ENCODE measurements at regions not wholly inside any gene's neighbourhood (a gene's known extent, or its start where the extent isn't known, plus 50 kb on each side); places are given as distances from the start of the nearest gene placed in this dataset.

DNA sequence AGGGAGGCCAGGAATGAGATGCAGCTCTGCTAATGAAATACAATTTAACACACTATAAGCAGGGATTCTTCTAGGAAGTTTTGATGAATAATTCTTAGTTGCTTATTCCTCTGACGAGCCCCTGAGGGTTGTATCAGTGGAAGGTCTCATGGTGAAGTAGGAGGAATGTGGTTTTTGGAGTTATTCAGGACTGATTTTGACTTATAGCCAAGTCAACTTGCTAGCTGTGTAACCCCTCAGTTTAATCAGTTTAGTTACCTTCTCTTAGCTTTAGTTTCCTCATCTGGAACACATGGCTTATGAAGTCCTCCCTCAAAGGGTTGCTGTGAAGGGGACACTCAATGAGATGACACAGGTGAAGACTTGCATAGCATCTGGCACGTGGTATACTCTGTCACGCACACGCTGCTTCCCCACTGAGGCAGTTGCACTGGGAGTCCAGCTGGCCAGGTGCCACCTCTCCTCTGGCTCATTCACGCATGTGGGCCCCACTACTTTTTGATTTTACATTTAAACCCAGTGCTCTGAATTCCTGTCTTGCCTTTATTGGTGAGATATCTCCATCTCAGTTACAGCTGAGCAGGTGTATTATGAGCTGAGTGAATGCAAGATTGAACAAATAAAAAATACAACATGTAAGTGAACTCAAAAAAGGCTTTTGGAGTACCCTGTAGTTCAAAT, 415.0 kb downstream of the ARHGEF28 start:
- no peaks in the 10 kb centered on the region for H3K36me3 Mint-ChIP-seq (ENCODE audit: low read depth, unreplicated experiment)
- TF ChIP-seq, protein P1, sequence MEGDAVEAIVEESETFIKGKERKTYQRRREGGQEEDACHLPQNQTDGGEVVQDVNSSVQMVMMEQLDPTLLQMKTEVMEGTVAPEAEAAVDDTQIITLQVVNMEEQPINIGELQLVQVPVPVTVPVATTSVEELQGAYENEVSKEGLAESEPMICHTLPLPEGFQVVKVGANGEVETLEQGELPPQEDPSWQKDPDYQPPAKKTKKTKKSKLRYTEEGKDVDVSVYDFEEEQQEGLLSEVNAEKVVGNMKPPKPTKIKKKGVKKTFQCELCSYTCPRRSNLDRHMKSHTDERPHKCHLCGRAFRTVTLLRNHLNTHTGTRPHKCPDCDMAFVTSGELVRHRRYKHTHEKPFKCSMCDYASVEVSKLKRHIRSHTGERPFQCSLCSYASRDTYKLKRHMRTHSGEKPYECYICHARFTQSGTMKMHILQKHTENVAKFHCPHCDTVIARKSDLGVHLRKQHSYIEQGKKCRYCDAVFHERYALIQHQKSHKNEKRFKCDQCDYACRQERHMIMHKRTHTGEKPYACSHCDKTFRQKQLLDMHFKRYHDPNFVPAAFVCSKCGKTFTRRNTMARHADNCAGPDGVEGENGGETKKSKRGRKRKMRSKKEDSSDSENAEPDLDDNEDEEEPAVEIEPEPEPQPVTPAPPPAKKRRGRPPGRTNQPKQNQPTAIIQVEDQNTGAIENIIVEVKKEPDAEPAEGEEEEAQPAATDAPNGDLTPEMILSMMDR (IDR thresholded peaks at IDR 0.05; ENCODE audit: unreplicated experiment), result no peak
- no peak overlapping the region for H3K27ac Mint-ChIP-seq (ENCODE audit: unreplicated experiment)
- H3K27me3 Mint-ChIP-seq (ENCODE audit: unreplicated experiment), result peaks cover 3% of the 10 kb centered on the region
- H3K9me3 Mint-ChIP-seq (ENCODE audit: unreplicated experiment), result no peaks in the 10 kb centered on the region
- H3K4me3 Mint-ChIP-seq (ENCODE audit: unreplicated experiment), result no peak overlapping the region
- H3K4me1 Mint-ChIP-seq (ENCODE audit: unreplicated experiment), result peaks cover 18% of the 10 kb centered on the region
- DNase-seq (ENCODE audit: low spot score), result no peak

DNA sequence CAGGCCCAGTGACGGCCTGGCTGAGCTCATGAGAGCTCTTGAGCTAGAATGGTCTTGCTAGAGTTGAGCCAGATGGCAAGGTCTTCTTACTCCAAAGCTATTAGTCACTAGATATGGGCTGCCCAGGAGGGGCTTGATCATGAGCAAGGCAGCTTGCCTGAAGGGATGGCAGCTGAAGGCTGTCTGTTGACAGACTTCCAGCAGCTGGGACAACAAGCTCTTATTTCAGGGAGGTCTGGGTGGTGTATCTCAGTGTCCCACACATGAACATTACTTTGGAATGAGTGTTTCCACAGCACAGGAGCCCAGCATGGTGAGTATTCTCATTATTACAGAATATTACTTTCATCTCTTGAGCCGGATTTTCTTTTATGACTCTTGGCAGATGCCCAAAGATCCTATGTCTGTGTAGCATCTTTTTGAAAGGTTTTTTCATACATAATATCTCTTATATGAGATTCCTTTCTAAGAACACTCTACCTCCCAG, 414.1 kb downstream of the ARHGEF28 start:
- no peaks in the 10 kb centered on the region for H3K9me3 Mint-ChIP-seq (ENCODE audit: unreplicated experiment)
- TF ChIP-seq, protein P1 (IDR thresholded peaks at IDR 0.05; ENCODE audit: unreplicated experiment), result no peak
- no peaks in the 10 kb centered on the region for H3K36me3 Mint-ChIP-seq (ENCODE audit: low read depth, unreplicated experiment)
- peaks cover 3% of the 10 kb centered on the region for H3K27me3 Mint-ChIP-seq (ENCODE audit: unreplicated experiment)
- H3K27ac Mint-ChIP-seq (ENCODE audit: unreplicated experiment), result no peak overlapping the region
- DNase-seq (ENCODE audit: low spot score), result no peak
- peaks cover 23% of the 10 kb centered on the region for H3K4me1 Mint-ChIP-seq (ENCODE audit: unreplicated experiment)
- no peak overlapping the region for H3K4me3 Mint-ChIP-seq (ENCODE audit: unreplicated experiment)

DNA sequence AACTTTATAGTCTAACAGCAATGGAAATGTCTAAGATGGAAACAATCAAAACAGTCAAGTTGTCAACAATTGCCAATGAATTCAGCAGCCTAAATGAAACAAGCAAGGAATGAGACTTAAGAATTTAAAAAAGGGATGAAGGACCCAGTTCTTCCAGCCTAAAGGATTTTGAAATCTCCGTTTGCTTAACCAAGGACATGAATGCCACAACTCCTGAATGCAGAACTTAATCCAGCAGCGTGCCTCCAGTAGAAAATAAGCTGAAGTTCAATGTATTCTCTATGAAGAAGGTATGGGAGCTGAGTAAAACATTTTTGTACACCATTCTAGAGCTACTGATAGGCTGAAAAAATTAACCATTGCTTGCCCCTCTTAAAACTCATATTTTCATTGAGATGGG, 411.3 kb downstream of the ARHGEF28 start:
- H3K27ac Mint-ChIP-seq (ENCODE audit: unreplicated experiment), result no peak overlapping the region
- peaks cover 16% of the 10 kb centered on the region for H3K4me1 Mint-ChIP-seq (ENCODE audit: unreplicated experiment)
- H3K9me3 Mint-ChIP-seq (ENCODE audit: unreplicated experiment), result no peaks in the 10 kb centered on the region
- H3K27me3 Mint-ChIP-seq (ENCODE audit: unreplicated experiment), result peaks cover 3% of the 10 kb centered on the region
- no peaks in the 10 kb centered on the region for H3K36me3 Mint-ChIP-seq (ENCODE audit: low read depth, unreplicated experiment)
- TF ChIP-seq, protein P1 (IDR thresholded peaks at IDR 0.05; ENCODE audit: unreplicated experiment), result no peak
- no peak overlapping the region for H3K4me3 Mint-ChIP-seq (ENCODE audit: unreplicated experiment)
- DNase-seq (ENCODE audit: low spot score), result no peak

DNA sequence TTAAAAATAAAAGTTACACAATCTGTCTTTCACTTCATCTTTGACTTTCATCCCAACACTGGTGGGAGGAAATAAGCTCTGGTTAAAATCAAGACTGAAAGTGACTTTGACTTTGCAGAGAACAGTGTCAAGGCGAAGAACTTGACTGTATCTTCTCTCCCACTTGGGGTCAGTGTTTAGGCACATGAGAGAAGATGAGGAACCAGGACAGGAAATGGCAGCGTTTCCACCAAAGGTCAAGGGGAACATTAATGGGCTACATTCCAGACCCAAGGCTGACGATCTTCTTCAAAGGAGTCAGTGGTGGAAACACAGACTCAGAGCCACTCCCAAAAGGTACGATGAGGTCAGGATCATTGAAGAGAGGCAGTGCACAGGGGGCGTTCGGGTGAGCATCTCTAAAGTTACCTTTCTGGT, 409.5 kb downstream of the ARHGEF28 start:
- Mint-ChIP-seq H3K27me3 (ENCODE audit: unreplicated experiment) (peaks cover 3% of the 10 kb centered on the region), H3K36me3 (ENCODE audit: low read depth, unreplicated experiment) (no peaks in the 10 kb centered on the region), H3K9me3 (ENCODE audit: unreplicated experiment) (no peaks in the 10 kb centered on the region), H3K4me1 (ENCODE audit: unreplicated experiment) (peaks cover 12% of the 10 kb centered on the region), H3K27ac (ENCODE audit: unreplicated experiment) (no peak overlapping the region), H3K4me3 (ENCODE audit: unreplicated experiment) (no peak overlapping the region)
- TF ChIP-seq, protein P1 (IDR thresholded peaks at IDR 0.05; ENCODE audit: unreplicated experiment), result peak; percentile 14
- peak; percentile 11 for DNase-seq (ENCODE audit: low spot score)

DNA sequence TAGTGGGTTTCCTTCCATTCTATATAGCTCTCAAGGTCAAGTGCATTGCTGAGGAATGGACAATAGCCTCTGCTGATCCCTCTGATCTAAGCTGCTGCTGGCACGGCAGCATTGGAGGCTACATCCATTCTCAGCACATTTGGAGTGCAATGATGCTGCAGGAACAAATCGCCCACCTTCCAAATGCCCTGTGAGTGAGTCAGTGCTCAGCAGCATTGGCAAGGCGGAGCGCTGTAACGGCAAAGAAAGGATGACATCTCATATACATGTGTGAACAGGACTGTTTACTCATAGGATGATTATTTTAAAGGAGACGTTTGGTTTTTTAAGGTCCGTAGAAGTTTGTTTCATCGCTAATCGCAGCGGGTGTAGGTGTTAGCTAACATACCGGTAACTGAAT, 408.7 kb downstream of the ARHGEF28 start:
- H3K4me1 Mint-ChIP-seq (ENCODE audit: unreplicated experiment), result peaks cover 16% of the 10 kb centered on the region
- DNase-seq (ENCODE audit: low spot score), result no peak
- H3K36me3 Mint-ChIP-seq (ENCODE audit: low read depth, unreplicated experiment), result no peaks in the 10 kb centered on the region
- no peaks in the 10 kb centered on the region for H3K9me3 Mint-ChIP-seq (ENCODE audit: unreplicated experiment)
- peaks cover 3% of the 10 kb centered on the region for H3K27me3 Mint-ChIP-seq (ENCODE audit: unreplicated experiment)
- no peak overlapping the region for H3K27ac Mint-ChIP-seq (ENCODE audit: unreplicated experiment)
- TF ChIP-seq, protein P1 (IDR thresholded peaks at IDR 0.05; ENCODE audit: unreplicated experiment), result no peak
- H3K4me3 Mint-ChIP-seq (ENCODE audit: unreplicated experiment), result no peak overlapping the region

Measured in endothelial cell (in vitro differentiated cells).